Vagina (tissue), 2 donors: ENCODE measurements at regions not wholly inside any gene's neighbourhood (a gene's known extent, or its start where the extent isn't known, plus 50 kb on each side); places are given as distances from the start of the nearest gene placed in this dataset.

Experiments used
- DNase-seq, 2 donors: peaks; one replicate each; pipeline ENCODE4 v3.0.0-alpha.2; 2017; ENCODE audit errors: extremely low spot score in 2 of 2
- H3K27ac ChIP-seq: fragments of 200-600 bp; sonication (generic); one replicate; pipeline ENCODE4 v1.5.1; 2019
- H3K27me3 ChIP-seq: fragments of 200-600 bp; sonication (generic); one replicate; pipeline ENCODE4 v1.5.1; 2019
- H3K36me3 ChIP-seq, 2 donors: fragments of 200-600 bp; sonication (generic); one replicate each; pipeline ENCODE4 v1.5.1; 2017 to 2019
- H3K4me1 ChIP-seq: fragments of 200-600 bp; sonication (generic); one replicate; pipeline ENCODE4 v1.5.1; 2019
- H3K4me3 ChIP-seq, 2 donors: fragments of 200-600 bp; sonication (generic); 1 replicate in 1 of 2; 2 replicates in 1 of 2; pipeline ENCODE4 v1.5.1; 2016 to 2019
- H3K9me3 ChIP-seq: fragments of 200-600 bp; sonication (generic); one replicate; pipeline ENCODE4 v1.5.1; 2019
- CTCF ChIP-seq, 3 experiments: fragments of 450-650 bp in 2 of 3; fragments of 200-600 bp in 1 of 3; sonication (generic) in 1 of 3; IDR thresholded peaks; one replicate each; pipeline ENCODE4 v1.5.1; 2017 to 2019; ENCODE audit warnings: antibody characterized with exemption in 3 of 3, mild to moderate bottlenecking in 2 of 3, moderate library complexity in 2 of 3
- POLR2A ChIP-seq, 2 donors: fragments of 450-650 bp; IDR thresholded peaks; one replicate each; pipeline ENCODE4 v1.6.1; 2017; ENCODE audit warnings: antibody characterized with exemption in 2 of 2, mild to moderate bottlenecking in 2 of 2, moderate library complexity in 2 of 2
- POLR2AphosphoS5 ChIP-seq, 2 donors: sonication (generic); formaldehyde crosslinking; IDR thresholded peaks; one replicate each; pipeline ENCODE4 v1.9.0; 2017; ENCODE audit warnings: antibody characterized with exemption in 2 of 2, mild to moderate bottlenecking in 2 of 2, low read depth in 1 of 2; ENCODE audit not compliant: insufficient read depth in 1 of 2
- intact Hi-C: fragments of 100-400 bp; cut with DNase I; formaldehyde crosslinking; loops from one replicate; pipeline ENCODE4 v1.15.1; 2023

DNA sequence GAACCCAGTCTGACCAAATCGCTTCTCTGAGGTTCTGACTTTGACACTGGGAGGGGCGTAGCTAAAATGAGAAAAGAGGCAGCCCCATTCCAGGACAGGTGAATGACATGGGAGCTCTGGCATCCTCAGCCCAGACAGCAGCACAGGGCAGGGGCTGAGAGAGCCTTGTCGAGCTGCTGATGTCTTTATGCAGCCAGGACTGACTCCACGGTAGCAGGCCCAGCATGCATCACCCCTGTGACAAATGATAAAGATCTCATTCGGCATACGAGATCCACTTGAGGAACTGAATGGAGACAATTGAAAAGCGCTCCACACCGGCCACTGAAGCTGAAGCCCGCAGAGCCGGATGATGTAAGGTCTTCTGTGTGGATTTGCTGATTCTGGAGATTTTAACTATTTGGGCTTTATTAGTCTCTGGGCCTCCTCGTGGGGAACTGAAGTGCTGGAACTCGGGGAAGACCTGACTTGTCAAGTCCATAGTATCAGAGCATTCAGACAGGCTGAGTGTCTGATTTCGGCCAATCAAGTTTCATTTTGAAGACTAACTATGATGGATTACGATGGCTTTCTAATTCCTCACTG, 56.9 kb upstream of the MAP1LC3B2 start:
- no peak for DNase-seq
- intact Hi-C loops, result no loop called here
- no peak overlapping the region for H3K27ac ChIP-seq
- H3K4me1 ChIP-seq, result no peaks in the 10 kb centered on the region
- TF ChIP-seq POLR2AphosphoS5 (IDR thresholded peaks at IDR 0.05; ENCODE audit: insufficient read depth in 1 of 2, low read depth in 1 of 2) (no peak), POLR2A (IDR thresholded peaks at IDR 0.05) (no peak), CTCF (IDR thresholded peaks at IDR 0.05) (no peak)
- no peaks in the 10 kb centered on the region for H3K9me3 ChIP-seq
- no peak overlapping the region for H3K4me3 ChIP-seq
- no peaks in the 10 kb centered on the region for H3K36me3 ChIP-seq
- H3K27me3 ChIP-seq, result no peaks in the 10 kb centered on the region

GRCh38 chr12:116502989-116503496, 56.1 kb upstream of the MAP1LC3B2 start:
- intact Hi-C loops, result no loop called here

GRCh38 chr12:116504438-116504837, 54.7 kb upstream of the MAP1LC3B2 start:
- Histone ChIP-seq H3K27me3 (no peaks in the 10 kb centered on the region), H3K4me1 (peaks cover 15% of the 10 kb centered on the region), H3K27ac (no peak overlapping the region), H3K9me3 (no peaks in the 10 kb centered on the region), H3K36me3 (no peaks in the 10 kb centered on the region), H3K4me3 (no peak overlapping the region)
- intact Hi-C loops, result no loop called here
- no peak for TF ChIP-seq POLR2AphosphoS5 (IDR thresholded peaks at IDR 0.05; ENCODE audit: insufficient read depth in 1 of 2, low read depth in 1 of 2)
- DNase-seq, result no peak

More at GRCh38 chr12:116502989-116503496, 56.1 kb upstream of the MAP1LC3B2 start:
- Histone ChIP-seq H3K9me3 (no peaks in the 10 kb centered on the region), H3K27me3 (no peaks in the 10 kb centered on the region), H3K36me3 (no peaks in the 10 kb centered on the region), H3K4me1 (peaks cover 6% of the 10 kb centered on the region), H3K4me3 (no peak overlapping the region), H3K27ac (no peak overlapping the region)
- DNase-seq, result no peak
- TF ChIP-seq POLR2A (IDR thresholded peaks at IDR 0.05), result no peak
- no peak for TF ChIP-seq POLR2AphosphoS5 (IDR thresholded peaks at IDR 0.05; ENCODE audit: insufficient read depth in 1 of 2, low read depth in 1 of 2)
- TF ChIP-seq CTCF (IDR thresholded peaks at IDR 0.05), result no peak

DNA sequence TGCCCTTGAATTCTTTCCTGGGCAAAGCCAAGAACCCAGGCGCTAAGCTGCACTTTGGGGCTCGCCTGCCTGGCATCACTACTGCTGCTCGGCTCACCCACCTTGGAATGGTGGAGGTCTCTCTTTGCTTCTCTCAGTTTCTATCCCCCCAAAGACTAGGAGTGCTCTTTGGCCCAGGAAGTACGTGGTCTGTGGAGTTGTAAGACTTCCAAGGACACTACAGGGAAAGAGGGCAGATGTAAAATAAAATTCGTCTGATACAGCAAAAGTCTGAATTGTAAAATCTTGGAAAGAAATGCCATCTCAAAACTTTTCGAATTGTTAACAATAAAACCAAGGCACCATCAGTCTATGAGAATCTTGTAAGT, 52.5 kb upstream of the MAP1LC3B2 start:
- intact Hi-C loops, result no loop called here
- Histone ChIP-seq H3K4me1 (peaks cover 15% of the 10 kb centered on the region), H3K4me3 (no peak overlapping the region)

More for the DNA sequence above, 52.5 kb upstream of the MAP1LC3B2 start:
- H3K9me3 ChIP-seq, result no peaks in the 10 kb centered on the region
- TF ChIP-seq POLR2A (IDR thresholded peaks at IDR 0.05) (no peak), POLR2AphosphoS5 (IDR thresholded peaks at IDR 0.05; ENCODE audit: insufficient read depth in 1 of 2, low read depth in 1 of 2) (no peak), CTCF (IDR thresholded peaks at IDR 0.05) (no peak)
- H3K36me3 ChIP-seq, result no peaks in the 10 kb centered on the region
- DNase-seq, result no peak
- H3K27me3 ChIP-seq, result no peaks in the 10 kb centered on the region
- H3K27ac ChIP-seq, result no peak overlapping the region
